GM21576 (cell line): ENCODE measurements at regions not wholly inside any gene's neighbourhood (a gene's known extent, or its start where the extent isn't known, plus 50 kb on each side); places are given as distances from the start of the nearest gene placed in this dataset.
"Not testable (repeated sequence)": the region's sequence is repeated elsewhere in the genome, so short reads cannot be mapped to it uniquely, and the experiment has no call there.

Experiments
- ATAC-seq: cut with Tn5 transposase; IDR thresholded peaks from one replicate; pipeline ENCODE4 v1.9.1; 2021; ENCODE audit warnings: mild to moderate bottlenecking, moderate library complexity; ENCODE audit not compliant: unreplicated experiment

DNA sequence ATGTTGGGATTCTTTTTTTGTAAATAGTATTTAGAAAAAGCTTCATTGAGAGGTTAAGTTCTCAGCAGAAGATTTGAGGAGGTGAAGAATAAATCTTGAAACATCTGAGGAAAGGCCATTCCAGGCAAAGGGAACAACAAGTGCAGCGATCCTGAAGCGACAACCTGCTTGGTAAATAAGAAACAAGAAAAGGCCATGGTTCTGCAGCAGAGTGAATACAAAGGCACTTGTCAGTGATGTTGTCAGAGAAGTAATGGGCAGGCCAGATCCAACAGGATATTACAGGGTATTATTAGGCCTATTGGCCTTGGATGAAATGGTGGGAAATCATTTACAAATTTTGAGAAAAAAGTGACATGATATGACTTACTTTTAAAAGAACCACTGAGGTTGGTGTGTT is 960.0 kb downstream of the PLA2G4A start:
- ATAC-seq: no peak

DNA sequence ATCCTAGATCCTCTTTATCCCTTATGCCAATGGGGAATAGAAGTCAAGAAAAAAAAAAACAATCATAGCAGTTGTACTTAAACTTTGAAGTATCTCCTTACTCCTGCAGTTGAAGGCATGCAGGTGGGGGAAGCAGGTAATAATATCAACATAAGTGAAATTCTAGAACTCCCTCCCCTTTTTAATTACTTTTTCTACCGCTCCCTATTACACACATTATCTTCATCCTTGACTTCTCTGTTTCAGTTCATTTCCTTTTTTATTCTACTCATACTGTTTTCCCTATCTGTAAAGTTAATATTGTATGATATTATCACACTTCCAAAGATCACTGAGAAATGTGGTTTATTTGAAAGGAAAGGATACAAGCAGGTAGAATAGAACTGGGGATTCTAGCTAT is 962.0 kb downstream of the PLA2G4A start:
- ATAC-seq: no peak

DNA sequence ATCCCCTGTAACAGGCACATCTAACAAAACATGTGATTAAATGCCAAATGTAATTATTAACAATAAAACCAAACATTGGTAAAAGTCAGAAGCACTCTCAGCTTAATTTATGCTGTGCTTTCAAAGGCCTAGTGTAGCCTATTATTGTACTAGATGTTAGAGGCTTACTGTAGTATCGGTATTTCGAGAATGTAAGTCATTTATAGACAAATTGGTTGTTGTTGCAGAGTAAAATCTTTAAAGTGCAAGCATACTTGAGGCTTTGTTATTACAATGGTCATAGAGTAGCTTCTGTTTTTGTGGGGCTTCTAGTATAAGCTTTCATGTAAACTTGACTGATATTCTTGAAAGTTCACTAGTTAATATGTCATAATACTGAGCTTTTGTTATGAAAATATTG is 965.8 kb downstream of the PLA2G4A start:
- ATAC-seq: no peak

DNA sequence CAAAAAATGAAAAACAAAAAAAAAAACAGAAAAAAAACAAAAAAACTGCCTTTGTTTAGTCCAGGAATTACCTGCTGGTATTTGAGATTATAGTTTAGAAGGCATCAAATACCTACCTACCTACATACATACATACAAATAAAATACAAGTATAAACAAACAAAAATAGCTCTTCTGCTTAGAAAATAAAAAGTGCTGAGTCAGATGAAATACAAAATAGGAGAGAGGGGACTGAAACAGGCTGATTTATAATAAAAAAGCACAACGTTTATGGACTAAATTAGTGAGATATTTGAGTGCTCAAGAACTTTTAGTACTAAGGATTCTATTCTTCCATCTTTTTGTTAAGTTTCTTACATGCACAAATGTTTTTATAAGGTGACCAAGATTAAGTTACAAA is 980.8 kb downstream of the PLA2G4A start:
- ATAC-seq: no peak

DNA sequence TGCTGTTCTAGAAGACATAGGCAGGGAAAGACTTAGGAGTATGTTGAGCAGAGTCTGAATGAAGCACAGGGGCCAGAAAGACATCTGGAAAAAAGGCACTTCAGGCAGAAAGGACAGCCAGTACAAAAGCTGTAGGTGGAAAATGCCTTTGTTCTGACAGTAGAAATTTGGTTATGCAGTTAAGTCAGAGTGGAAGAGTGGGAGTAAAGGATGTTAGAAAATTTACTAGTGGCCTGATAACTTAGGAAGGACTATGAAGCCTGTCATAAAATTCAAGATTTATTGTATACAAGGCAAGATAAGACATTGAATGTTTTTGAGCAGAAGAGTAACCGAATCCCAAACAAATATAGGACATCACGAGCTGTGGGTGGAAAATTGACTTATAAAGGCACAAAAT is 987.9 kb downstream of the PLA2G4A start:
- ATAC-seq: no peak

DNA sequence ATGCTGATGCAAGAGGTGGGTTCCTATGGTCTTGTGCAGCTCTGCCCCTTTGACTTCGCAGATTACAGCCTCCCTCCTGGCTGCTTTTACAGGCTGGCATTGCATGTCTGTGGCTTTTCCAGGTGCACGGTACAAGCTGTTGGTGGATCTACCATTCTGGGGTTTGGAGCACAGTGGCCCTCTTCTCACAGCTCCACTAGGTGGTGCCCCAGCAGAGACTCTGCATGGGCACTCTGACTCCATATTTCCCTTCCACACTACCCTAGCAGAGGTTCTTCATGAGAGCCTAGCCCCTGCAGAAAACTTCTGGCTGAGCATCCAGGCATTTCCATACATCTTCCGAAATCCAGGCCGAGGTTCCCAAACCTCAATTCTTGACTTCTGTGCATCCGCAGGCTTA is 989.0 kb downstream of the PLA2G4A start:
- ATAC-seq: no peak

DNA sequence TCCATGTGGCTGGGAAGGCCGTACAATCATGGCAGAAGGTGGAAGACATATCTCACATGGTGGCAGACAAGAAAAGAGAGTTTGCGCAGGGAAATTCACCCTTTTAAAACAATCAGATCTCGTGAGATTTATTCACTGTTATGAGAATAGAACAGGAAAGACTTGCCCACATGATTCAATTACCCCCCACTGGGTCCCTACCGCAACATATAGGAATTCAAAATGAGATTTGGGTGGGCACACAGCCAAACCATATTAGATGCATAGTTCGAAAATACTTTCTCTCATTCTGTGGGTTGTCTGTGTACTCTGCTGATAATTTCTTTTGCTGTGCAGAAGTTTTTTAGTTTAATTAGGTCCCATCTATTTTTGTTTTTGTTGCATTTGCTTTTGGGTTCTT is 990.3 kb downstream of the PLA2G4A start:
- no peak for ATAC-seq

DNA sequence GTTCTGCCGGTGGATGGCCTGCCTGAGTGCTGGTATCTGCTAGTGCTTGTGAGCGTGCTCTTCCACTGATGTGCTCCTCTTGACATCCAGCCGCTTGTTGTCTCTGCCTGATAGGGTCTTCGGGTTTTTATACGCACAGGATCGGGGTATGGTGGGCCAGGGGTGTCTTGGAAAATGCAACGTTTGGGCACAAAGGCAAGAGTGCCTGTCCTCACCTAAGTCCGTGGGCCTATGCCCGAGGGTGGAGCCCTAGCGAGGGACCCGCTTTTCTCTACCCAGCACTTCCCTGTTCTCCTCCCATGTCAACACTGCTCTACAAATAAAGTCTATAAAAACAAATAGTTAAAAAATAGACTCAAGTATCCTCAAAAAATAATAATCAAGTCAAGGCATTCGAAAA is 1007.8 kb downstream of the PLA2G4A start:
- no peak for ATAC-seq

DNA sequence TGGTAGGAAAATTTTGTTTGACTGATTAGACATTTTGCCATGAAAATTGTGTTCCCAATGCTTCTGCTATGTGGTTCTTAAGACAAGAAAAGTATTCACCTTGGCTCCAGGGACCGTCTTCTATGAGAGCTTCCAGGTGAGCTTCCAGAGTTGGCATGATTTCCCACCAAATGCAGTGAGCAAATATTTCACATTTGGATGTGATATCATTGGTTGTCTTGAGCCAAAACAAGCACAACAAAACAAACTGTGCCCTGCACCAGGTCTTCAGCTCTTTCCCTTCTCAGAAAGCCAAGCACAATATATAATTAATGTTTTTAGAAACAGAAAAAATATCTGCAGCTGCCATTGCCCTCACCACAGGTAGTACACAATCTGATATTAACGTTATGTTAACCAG is 1009.0 kb downstream of the PLA2G4A start:
- ATAC-seq: no peak

DNA sequence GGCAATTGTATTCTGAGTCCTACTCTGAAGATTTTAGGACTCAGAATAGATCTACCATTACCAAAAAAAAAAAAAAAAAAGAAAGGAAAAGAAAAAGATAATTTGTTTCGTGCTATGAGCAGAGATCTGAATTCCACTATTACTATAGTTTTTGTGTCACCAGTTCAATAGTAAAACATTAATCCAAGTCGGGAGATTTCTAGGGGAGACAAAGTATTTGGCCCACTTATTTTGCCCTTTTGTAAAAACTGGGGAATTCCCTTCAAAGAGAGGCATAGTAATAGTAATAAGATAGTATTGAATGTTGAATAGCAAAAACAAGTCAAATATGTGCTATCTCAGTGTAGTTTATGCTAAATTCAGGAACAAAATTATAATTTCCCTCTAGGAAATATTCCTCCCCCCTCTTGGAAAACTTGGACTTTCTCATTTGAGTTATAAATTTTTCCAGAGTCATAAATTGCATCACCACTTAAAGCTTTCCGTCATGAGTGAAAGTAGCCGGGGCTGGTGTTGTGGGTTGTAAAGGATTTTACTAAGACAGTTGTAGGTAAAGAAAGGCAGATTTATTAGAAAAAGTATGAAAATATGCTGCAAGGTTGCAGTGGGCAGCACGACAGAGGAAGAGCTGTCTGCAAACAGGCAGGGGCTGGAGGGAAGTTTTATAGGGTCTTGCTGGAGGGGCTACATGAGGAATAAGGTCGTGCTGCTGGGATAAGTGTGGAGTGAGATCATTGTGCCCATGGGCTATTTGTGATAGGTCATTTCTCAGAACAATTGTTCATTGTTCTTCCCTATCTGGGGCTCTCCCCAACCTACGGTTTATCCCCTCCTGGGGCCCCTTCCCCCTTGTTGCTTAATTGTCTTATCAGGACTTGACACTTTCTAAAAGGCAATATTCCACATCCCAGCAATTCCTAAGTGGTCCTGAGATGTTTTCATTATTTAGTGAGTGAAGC is 1009.9 kb downstream of the PLA2G4A start:
- ATAC-seq: no peak

DNA sequence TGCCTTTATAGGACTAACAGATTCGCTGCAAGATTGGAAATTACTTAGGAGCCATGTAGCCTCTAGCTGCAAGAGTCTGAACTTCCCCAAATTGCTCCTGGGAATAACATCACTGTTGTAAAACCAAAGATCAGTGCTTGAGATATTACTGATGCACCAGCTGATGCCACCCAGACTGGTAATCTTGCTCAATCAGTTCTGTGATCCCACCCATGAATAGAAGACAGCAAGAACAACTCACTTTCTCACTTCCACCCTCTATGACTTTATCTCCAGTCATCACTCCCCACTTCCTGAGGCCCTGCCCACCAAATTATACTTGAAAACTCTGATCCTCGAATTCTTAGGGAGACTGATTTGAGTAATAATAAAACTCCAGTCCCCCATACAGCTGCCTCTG is 1011.1 kb downstream of the PLA2G4A start:
- no peak for ATAC-seq

DNA sequence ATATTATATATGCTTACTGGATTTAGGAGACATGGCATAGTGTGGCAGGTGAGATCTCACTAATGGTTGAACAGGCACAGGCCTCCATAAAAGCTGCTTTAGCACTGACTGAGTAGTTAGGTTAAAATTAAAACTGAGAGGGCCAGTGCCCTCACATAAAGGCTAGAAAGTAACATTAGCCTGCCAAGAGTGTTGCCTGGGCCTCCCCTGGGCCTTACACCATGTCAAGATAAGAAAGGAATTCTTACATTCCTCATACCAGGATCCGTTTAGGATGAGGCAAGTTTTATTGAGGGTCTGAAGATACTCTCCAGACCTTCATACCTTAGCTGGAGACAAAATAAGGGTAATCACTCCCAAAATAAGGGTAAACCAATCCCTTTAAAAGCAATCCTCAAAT is 1011.8 kb downstream of the PLA2G4A start:
- no peak for ATAC-seq

DNA sequence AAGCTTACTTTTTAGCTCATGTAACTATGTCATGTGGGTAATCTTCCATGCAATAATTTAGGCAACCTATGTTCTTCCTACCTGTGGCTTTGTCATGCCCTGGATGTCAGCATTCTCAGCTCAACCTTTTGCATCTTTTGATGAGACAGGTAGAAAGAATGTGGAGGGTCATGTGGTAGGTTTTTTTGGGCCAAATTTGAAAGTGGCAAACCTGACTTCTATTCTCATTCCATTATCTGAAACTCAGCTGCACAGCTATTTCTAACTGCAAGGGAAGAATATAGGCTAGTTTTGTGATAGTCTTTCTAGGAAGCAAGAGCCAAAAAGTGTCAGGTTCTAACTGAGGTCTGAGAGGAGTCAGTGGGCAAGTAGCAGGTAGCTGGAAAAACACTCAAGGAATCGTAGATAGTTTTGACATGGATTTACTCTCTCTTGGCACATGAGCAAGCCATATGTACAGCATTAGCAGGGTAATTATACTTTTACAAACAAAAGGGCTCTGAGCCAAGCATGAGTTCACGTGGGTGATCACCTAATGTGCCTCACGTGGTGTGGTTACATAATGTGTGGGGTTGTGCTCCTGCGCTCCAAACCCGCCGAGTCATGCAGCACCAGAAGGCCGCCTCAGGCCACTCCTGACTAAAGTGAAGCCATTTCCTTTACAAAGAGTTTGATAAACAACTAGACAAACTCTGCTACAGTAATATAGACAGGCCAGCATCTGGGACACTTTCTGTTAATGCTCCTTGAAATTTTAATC is 1013.8 kb downstream of the PLA2G4A start:
- no peak for ATAC-seq

DNA sequence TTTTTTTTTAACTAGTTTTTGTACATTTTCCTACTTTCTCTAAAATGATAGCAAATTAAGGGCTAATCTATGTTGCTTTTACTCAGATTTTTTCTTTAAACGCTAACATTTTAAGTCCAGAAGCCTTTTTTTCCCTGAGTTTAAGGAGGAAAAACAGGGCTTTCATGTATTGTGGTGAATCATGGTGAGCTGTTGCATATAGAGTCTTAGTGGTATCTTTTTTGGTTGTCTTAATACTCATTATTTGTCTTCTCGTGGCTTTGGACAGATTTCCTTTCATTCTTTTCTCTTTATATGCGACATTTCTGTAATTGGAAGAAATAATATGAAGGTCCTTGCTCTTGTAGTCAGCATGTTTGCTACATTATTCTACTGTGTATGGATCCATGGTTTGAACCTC is 1015.6 kb downstream of the PLA2G4A start:
- ATAC-seq: no peak

DNA sequence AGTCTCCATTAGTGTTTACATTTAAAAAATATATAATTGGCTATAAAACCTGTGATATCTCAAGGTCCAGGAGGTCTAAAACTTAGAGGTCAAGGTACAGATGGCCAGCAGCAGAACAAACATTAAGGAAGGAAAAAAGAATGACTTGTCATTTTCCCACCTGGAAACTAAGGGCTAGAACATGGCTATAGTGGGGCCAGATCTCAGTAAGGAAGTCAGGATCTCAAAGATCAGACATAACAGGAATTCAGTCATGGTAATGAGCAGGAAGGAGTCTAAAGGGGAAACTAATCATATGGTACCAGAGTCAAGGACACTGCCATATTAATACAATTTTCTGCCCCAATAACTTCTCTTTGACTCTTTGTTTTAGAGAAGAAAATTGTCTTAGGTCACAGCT is 1018.8 kb downstream of the PLA2G4A start:
- no peak for ATAC-seq

DNA sequence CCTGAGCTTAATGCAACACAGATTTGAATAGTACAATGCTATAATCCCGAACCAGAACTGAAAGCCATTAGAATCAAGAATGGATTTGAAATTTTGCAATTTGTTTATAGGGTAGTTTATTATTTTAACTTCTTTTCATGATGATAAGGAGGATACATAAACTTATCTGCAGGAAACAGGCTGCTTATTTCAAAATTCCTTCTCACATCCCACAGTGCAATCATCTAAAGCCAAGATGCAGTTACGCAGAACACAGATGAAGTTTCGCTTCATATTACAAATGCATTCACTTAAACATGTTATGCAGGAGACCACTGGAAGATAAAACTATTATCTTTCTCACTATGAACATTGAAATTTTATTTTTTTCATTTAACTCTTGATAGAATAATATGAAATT is 1019.6 kb downstream of the PLA2G4A start:
- ATAC-seq: no peak

DNA sequence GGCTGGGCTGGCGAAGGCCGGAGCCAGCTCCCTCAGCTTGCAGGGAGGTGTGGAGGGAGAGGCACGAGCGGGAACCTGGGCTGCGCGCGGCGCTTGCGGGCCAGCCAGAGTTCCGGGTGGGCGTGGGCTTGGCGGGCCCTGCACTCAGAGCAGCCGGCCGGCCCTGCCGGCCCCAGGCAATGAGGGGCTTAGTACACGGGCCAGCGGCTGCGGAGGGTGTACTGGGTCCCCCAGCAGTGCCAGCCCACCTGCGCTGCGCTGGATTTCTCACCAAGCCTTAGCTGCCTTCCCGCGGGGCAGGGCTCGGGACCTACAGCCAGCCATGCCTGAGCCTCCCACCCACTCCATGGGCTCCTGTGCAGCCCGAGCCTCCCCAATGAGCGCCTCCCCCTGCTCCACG is 1021.4 kb downstream of the PLA2G4A start:
- not testable (repeated sequence) for ATAC-seq

DNA sequence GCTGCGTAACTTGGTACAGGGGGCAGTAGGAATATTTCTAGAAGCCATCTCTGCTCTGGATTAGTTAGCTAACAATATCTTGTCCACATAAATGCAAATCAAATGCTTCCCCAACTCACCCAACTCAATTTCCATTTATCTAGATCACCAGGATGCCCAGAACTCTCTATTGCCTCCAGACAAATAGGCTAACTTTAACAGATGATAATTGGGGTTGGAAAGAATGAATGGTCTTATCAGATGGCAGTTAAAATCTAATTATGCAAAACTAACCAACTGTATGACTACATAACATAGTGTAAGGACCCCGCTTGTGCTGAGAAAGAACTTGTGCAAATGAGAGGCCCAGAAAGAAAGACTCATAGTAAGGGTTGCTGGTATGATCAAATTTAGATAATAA is 1024.8 kb downstream of the PLA2G4A start:
- no peak for ATAC-seq

DNA sequence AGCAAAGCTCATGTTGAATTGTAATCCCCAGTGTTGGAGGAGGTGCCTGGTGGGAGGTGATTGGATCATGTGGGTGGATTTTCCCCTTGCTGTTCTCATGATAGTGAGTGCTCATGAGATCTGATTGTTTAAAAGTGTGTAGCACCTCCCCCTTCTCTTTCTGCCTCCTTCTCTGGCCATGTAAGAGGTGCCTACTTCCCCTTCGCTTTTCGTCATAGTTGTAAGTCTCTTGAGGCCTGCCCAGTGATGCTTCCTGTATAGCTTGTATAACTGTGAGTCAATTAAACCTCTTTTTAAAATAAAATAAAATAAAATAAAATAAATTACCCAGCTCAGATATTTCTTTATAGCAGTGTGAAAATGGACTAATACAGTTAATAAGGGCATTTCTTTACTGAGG is 1025.7 kb downstream of the PLA2G4A start:
- ATAC-seq: no peak

DNA sequence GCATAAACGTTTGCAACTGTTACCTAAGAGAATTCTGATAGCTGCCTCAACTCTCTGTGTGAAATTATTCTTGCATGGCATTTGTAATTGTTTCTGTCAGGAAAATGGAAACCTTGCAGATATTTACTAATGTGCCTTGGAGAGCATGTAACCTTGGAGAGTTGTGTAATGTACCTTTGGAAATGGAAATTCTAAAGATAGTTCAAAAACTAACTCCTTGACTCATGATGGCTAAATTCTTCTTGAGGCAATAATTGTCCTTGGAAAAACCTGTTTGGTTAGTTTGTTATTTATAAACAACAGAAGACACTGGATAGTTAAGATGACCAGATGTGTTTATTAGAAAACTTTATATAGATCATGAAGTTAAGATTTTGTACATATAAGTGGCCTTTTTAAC is 1033.8 kb downstream of the PLA2G4A start:
- ATAC-seq: no peak

DNA sequence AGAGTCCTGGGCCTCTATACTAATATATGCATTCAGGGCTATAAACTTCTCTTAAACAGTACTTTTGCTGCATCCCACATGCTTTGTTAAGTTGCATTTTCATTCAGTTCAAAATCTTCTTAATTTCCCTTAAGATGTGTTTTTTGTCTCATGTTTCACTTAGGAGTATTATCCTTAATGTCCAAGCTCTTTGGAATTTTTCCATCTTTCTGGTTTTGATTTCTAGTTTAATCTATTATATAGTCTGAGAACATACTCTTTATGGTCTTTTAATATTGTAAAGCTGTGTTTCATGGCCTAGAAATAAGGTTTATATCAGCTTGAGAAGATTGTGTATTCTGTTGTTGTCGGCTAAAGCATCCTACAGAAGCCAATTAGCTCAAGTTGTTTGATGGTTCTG is 1041.8 kb downstream of the PLA2G4A start:
- ATAC-seq: no peak

DNA sequence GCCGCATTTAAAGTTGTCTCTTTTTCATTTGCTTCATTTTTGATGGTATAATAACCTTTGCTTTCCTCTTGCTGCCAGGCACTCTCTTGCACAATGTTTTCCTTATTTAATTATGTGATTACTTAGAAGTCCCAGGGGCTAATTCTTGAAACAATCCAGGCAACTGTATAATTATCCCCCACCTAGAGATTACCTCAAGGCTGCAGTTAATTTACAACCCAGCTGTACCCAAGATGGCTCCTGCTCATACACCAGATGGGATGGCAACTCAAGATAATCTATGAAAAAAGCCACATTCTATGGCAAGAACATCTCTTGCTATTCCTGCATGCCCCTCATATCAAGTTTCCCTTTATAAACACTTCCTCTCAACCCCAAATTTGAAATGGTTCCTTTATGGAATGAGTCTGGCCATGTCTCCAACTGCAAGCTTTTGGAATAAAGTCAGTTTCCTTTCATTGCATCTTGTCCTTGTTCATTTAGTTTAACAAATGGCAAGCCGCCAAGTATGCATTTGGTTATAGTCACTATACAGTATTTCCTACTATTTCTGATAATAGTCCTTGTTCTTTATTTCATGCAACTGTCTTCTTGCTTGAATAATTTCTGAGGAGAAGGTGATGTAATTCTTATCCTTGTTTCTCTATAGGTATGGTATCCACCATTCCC is 1042.6 kb downstream of the PLA2G4A start:
- ATAC-seq: no peak
